Kidney epithelial cell (primary cell): ENCODE measurements at regions not wholly inside any gene's neighbourhood (a gene's known extent, or its start where the extent isn't known, plus 50 kb on each side); places are given as distances from the start of the nearest gene placed in this dataset.

ENCODE experiments used
- DNase-seq: peaks from one replicate; pipeline ENCODE4 v3.0.0-alpha.2; 2010; ENCODE audit warnings: low read depth
- H3K27me3 ChIP-seq: 2 replicates; pipeline ENCODE4 v1.6.0; 2011; ENCODE audit warnings: low read length; ENCODE audit not compliant: control insufficient read depth, insufficient read depth
- H3K36me3 ChIP-seq: 2 replicates; pipeline ENCODE4 v1.5.1; 2011; ENCODE audit warnings: low read length; ENCODE audit not compliant: control insufficient read depth, insufficient read depth
- H3K4me3 ChIP-seq: 2 replicates; pipeline ENCODE4 v1.5.1; 2011; ENCODE audit warnings: low read depth, mild to moderate bottlenecking, control low read depth, low read length
- CTCF ChIP-seq: IDR thresholded peaks from 2 replicates; pipeline ENCODE4 v1.5.1; 2011; ENCODE audit warnings: mild to moderate bottlenecking, moderate library complexity, low read length, control low read depth, inconsistent platforms; ENCODE audit not compliant: insufficient read depth, poor library complexity, severe bottlenecking

GRCh38 chr4:63302078-63302477 lies 1107.2 kb downstream of the TECRL start:
- H3K27me3 ChIP-seq: no peaks in the 10 kb centered on the region
- no peak for TF ChIP-seq CTCF
- H3K4me3 ChIP-seq: no peak overlapping the region
- DNase-seq: no peak
- no peaks in the 10 kb centered on the region for H3K36me3 ChIP-seq

DNA sequence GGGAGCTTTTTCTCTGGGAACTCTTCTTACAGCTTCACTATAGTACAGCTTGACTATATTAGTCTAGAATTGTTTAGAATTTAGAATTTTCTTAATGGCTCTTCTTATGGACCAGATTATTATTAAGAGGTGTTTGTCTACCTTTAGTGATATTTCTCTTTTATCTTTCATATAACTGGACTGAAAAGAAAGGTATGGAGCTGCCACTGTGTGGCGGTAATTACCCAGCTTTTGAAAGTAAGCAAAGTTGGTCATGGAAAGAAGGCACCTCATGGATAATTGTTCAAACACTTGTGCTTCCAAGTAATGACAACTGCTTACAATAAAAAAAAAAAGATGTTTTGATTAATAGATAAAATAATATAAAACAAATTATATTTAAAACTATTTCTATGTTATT lies 1112.5 kb downstream of the TECRL start:
- no peak for TF ChIP-seq CTCF
- H3K36me3 ChIP-seq: no peaks in the 10 kb centered on the region
- H3K27me3 ChIP-seq: no peaks in the 10 kb centered on the region
- H3K4me3 ChIP-seq: no peak overlapping the region
- no peak for DNase-seq

DNA sequence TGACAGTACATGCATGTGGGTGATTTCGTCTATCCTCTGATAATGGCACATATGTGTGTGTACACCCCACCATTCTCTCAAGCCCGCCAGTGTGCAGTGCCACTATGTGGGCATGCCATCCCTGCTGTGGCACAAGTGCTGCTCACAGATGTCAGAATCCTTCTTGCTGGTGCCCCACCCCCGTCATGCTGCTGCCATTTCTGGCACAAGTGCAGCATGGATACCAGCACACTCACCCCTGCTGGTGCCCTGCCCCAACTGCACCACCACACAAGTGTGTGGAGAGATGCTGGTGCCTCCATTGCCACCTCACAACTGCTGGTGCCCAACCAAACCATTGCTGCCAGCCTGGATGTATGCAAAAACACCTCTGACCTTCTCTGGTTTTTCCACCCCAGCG lies 1133.8 kb downstream of the TECRL start:
- DNase-seq: no peak
- H3K4me3 ChIP-seq: no peak overlapping the region
- H3K36me3 ChIP-seq: no peaks in the 10 kb centered on the region
- H3K27me3 ChIP-seq: no peaks in the 10 kb centered on the region
- TF ChIP-seq CTCF: no peak

GRCh38 chr4:63269156-63269555 lies 1140.1 kb downstream of the TECRL start:
- Histone ChIP-seq H3K4me3 (no peak overlapping the region), H3K36me3 (no peaks in the 10 kb centered on the region), H3K27me3 (no peaks in the 10 kb centered on the region)
- no peak for DNase-seq
- no peak for TF ChIP-seq CTCF

- Histone ChIP-seq H3K36me3 (no peaks in the 10 kb centered on the region), H3K27me3 (no peaks in the 10 kb centered on the region), H3K4me3 (no peak overlapping the region)
- DNase-seq: no peak
- no peak for TF ChIP-seq CTCF
Measured at GRCh38 chr4:63233671-63234070, 1175.6 kb downstream of the TECRL start.

DNA sequence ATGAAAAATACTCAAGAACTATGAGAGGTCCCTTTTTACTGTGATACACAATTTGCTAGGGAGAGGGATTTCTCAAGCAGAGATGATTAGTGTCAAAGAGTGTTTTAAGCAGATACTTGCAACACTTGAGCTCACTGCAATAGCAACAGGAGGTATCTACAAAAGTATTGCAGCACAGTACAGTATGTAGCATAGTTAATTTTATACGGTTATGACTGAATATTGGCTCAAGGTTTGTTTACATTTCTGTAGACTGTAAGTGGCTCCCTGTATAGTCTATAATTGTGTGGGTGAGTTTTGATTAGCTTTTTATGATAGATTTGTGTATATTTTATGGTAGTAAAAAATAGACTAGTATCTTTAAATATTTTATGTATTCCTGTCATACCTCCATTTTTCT lies 1177.2 kb downstream of the TECRL start:
- H3K27me3 ChIP-seq: no peaks in the 10 kb centered on the region
- TF ChIP-seq CTCF: no peak
- no peaks in the 10 kb centered on the region for H3K36me3 ChIP-seq
- no peak overlapping the region for H3K4me3 ChIP-seq
- DNase-seq: no peak
